Mucosa of rectum (tissue), 2 donors: ENCODE measurements at regions not wholly inside any gene's neighbourhood (a gene's known extent, or its start where the extent isn't known, plus 50 kb on each side); places are given as distances from the start of the nearest gene placed in this dataset.

Experiments used
- H3K27ac ChIP-seq, 2 donors: one replicate each; pipeline ENCODE4 v1.7.0; 2013; ENCODE audit warnings: inconsistent platforms in 2 of 2, low read depth in 2 of 2, low read length in 2 of 2
- H3K27me3 ChIP-seq, 2 donors: one replicate each; pipeline ENCODE4 v1.7.0; 2013; ENCODE audit warnings: low read length in 2 of 2; ENCODE audit not compliant: control insufficient read depth in 2 of 2, insufficient read depth in 2 of 2
- H3K36me3 ChIP-seq, 2 donors: one replicate each; pipeline ENCODE4 v1.7.0; 2013; ENCODE audit warnings: low read length in 2 of 2; ENCODE audit not compliant: control insufficient read depth in 2 of 2, insufficient read depth in 2 of 2
- H3K4me1 ChIP-seq, 2 donors: one replicate each; pipeline ENCODE4 v1.7.0; 2013; ENCODE audit warnings: low read length in 2 of 2, mild to moderate bottlenecking in 1 of 2; ENCODE audit not compliant: control insufficient read depth in 2 of 2, insufficient read depth in 2 of 2
- H3K4me3 ChIP-seq, 2 donors: one replicate each; pipeline ENCODE4 v1.7.0; 2013; ENCODE audit warnings: low read length in 2 of 2
- H3K9ac ChIP-seq, 2 donors: one replicate each; pipeline ENCODE4 v1.7.0; 2013; ENCODE audit warnings: low read length in 2 of 2, low read depth in 1 of 2, mild to moderate bottlenecking in 1 of 2
- H3K9me3 ChIP-seq, 2 donors: one replicate each; pipeline ENCODE4 v1.7.0; 2013; ENCODE audit warnings: low read length in 2 of 2; ENCODE audit not compliant: control insufficient read depth in 2 of 2
- donor health status: healthy.
- donor health status: Normal muscosa, but diverticular disease.

DNA sequence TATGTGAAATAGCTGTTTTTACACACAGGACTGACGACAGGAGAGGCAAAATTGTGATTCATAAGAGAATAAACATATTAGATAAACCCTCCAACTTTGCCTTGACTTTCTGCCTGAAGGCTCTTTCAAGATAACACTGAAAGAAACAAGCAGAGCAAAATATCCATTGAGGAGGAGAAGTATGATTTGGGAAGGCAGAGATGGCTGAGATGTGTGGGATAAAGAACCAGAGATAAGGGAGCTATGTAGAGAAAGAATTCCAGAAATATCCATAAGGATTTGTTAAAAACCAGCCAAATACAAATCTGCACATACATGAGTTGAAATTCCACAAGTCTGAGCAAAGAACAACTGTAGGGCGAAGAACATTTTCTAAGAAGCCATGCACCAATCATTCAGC, 1064.7 kb downstream of the PLA2G4A start:
- H3K36me3 ChIP-seq = no peaks in the 10 kb centered on the region
- no peaks in the 10 kb centered on the region for H3K27me3 ChIP-seq
- no peaks in the 10 kb centered on the region for H3K4me1 ChIP-seq
- H3K27ac ChIP-seq = no peak overlapping the region
- no peak overlapping the region for H3K4me3 ChIP-seq
- H3K9ac ChIP-seq = no peak overlapping the region
- no peaks in the 10 kb centered on the region for H3K9me3 ChIP-seq

DNA sequence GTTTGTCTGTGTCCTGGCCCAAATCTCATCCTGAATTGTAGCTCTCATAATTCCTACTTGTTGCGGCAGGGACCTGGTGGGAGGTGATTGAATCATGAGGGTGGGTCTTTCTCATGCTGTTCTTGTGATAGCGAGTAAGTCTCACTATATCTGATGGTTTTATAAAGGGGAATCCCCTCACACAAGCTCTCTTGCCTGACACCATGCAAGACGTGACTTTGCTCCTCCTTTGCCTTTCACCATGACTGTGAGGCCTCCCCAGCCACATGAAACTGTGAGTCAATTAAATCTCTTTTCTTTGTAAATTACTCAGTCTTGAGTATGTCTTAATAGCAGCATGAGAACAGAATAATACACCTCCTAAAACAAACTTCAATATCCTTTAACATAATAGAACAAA, 1065.6 kb downstream of the PLA2G4A start:
- H3K4me3 ChIP-seq = no peak overlapping the region
- H3K27ac ChIP-seq = no peak overlapping the region
- H3K27me3 ChIP-seq = no peaks in the 10 kb centered on the region
- H3K4me1 ChIP-seq = no peaks in the 10 kb centered on the region
- H3K36me3 ChIP-seq = no peaks in the 10 kb centered on the region
- H3K9ac ChIP-seq = no peak overlapping the region
- no peaks in the 10 kb centered on the region for H3K9me3 ChIP-seq

DNA sequence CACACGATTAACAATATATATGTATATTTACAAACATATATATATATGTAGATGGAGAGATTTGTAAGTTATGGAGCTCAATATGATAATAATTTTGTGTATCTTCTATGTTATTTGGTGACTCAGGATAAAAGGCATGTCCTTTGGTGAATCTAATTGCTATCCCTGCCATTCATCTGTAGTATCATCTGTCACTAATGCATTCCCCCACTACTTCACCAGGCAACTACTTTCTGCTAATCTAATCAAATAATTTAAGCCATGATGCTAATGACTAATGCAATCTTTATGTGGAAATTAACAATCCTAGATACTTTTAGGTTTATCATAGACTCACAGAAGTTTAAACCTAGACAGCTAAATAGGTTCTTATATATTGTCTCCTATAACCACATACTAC, 1074.5 kb downstream of the PLA2G4A start:
- Histone ChIP-seq H3K9me3 (peaks cover 0 to 3% of the 10 kb centered on the region in 2 donors), H3K9ac (no peak overlapping the region), H3K4me3 (no peak overlapping the region), H3K4me1 (no peaks in the 10 kb centered on the region), H3K36me3 (no peaks in the 10 kb centered on the region), H3K27me3 (no peaks in the 10 kb centered on the region), H3K27ac (no peak overlapping the region)

DNA sequence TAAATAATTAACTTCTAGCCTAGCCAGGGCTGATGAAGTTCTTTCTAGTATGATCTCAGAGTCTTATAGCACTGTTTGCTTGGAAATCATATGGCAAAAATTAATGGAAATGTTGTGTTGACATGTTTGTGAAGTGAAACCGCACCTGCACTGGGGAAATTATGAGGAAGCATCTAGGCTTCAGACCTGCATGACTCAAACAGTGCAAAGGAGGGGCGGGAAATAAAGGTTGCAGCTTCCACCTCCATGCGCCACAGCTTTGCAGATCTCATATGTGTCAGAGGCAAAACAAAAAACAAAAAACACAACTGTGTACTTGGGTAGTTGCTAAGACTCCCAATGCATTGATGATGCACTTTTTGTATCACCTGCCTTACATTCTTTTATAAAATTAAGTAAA, 1080.6 kb downstream of the PLA2G4A start:
- Histone ChIP-seq H3K9ac (no peak overlapping the region), H3K9me3 (peaks cover 0 to 2% of the 10 kb centered on the region in 2 donors), H3K4me1 (no peaks in the 10 kb centered on the region), H3K36me3 (no peaks in the 10 kb centered on the region), H3K27me3 (no peaks in the 10 kb centered on the region), H3K27ac (no peak overlapping the region), H3K4me3 (no peak overlapping the region)

DNA sequence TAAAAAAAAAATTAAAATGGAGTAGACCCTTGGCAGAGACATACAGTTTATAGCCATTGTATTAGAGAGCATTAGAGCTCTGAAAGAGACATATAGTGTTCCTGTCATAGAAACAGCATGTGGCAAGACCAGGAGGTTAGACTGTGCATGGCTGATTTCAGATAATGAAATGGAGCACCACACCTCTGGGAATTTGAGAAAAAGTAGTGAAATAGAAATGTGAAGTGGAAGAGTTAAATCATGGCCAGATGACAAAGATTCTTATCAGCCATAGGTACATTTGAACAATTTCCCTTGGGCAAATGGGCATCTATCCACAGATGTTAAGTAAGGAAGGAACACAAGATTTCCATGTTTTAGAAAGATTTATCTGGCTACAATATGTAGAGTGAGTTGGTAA, 1083.1 kb downstream of the PLA2G4A start:
- H3K4me1 ChIP-seq = no peaks in the 10 kb centered on the region
- no peak overlapping the region for H3K4me3 ChIP-seq
- peaks cover 0 to 2% of the 10 kb centered on the region in 2 donors for H3K9me3 ChIP-seq
- no peak overlapping the region for H3K27ac ChIP-seq
- no peaks in the 10 kb centered on the region for H3K36me3 ChIP-seq
- no peak overlapping the region for H3K9ac ChIP-seq
- no peaks in the 10 kb centered on the region for H3K27me3 ChIP-seq

DNA sequence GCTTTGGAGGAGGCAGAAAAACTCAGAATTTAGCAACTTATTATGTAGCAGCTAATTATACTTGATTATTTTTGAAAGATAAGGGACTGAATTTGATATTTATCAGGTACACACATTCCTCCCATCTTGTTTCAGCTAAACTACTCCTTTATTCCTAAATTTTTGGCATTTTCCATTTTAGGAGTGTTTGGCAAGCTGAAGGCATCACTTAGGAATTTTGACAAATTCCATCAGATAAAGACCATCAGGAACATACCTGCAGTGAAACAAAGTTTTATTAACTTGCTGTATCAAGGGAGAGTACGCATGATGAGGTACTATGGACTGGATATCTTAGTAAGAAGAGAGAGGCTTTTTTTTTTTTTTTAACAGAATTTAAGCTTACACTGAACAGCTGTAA, 1092.2 kb downstream of the PLA2G4A start:
- H3K9me3 ChIP-seq = no peaks in the 10 kb centered on the region
- no peaks in the 10 kb centered on the region for H3K36me3 ChIP-seq
- no peak overlapping the region for H3K9ac ChIP-seq
- H3K27me3 ChIP-seq = no peaks in the 10 kb centered on the region
- no peaks in the 10 kb centered on the region for H3K4me1 ChIP-seq
- no peak overlapping the region for H3K4me3 ChIP-seq
- H3K27ac ChIP-seq = no peak overlapping the region

DNA sequence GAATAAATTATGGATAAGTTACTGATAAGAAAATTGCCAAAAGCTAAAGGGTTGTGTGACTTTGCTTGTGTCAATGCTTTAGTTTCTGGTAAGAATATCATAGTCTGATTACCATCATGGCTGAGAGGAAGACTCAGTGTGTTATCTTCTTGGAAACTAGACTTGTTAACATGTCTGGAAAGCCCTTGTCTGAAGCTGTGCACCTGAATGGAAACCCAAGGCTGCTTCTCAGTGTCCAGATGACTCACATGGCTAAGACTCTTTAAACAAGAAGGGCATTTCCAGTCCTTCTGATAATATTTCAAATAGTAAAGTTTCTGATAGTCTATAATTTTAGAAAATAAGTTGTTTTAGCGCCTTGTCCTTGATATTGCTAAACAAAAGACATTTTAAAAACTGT, 1092.7 kb downstream of the PLA2G4A start:
- Histone ChIP-seq H3K27me3 (no peaks in the 10 kb centered on the region), H3K27ac (no peak overlapping the region), H3K4me1 (no peaks in the 10 kb centered on the region), H3K9ac (no peak overlapping the region), H3K36me3 (no peaks in the 10 kb centered on the region), H3K4me3 (no peak overlapping the region), H3K9me3 (no peaks in the 10 kb centered on the region)

DNA sequence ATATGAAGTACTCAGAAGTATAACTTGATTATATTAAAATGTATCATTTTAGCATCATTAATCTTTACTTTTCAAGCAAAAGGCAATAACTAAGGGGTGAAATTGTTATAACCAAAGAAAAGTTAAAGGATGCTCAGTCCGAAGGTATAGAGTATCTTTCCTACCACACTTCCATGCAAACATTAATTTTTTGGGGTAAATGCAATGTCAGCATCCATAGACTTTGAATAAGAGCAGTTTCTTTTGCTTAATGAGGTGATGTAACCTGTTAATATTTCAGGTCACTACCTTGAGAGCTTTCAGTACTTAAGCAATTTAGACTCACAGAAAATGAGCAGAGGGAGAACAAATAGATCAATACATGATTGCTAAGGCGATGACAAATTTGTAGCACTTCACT, 1093.5 kb downstream of the PLA2G4A start:
- Histone ChIP-seq H3K4me3 (no peak overlapping the region), H3K9me3 (no peaks in the 10 kb centered on the region), H3K27ac (no peak overlapping the region), H3K27me3 (no peaks in the 10 kb centered on the region), H3K36me3 (no peaks in the 10 kb centered on the region), H3K9ac (no peak overlapping the region), H3K4me1 (no peaks in the 10 kb centered on the region)

DNA sequence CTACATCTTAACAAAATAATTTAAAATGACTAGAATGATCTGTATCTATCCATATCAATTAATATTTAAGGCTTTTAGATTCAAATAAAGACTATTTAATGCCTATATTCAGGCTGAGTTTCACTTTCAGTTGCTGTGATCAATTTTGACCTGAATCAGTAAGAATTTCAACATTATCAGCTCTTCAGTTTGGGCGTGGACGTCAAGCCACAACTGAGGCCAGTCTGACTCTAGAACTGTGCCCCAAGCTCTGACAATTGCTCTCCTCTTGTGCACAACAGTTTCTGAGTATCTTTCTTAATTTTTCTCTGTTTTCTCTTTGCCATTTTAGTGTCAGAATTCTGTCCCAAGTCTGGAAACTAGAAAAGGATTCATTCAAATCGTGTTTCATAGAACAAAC, 1095.5 kb downstream of the PLA2G4A start:
- H3K36me3 ChIP-seq = no peaks in the 10 kb centered on the region

DNA sequence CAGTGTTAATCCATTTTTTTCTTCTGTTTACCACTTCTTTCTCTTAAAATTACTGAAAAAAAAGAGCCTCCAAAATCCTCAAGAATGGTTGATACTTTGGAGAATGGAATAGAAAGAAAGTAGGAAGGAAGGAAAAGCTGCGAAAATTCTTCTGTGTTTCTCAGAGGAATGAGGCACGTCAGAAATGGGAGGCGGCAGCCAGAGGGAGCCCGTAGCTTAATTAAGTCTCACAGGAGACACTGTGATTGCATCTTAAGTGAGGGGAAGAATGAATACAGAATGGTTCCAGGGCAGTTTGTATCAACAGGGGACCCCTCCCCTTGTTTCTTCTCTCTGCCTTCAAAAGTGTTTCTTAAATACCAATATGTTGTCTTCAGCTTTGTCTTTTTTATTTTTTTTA, 1099.5 kb downstream of the PLA2G4A start:
- H3K9ac ChIP-seq = no peak overlapping the region
- H3K4me3 ChIP-seq = no peak overlapping the region

More for the DNA sequence above, 1095.5 kb downstream of the PLA2G4A start:
- no peaks in the 10 kb centered on the region for H3K4me1 ChIP-seq
- H3K4me3 ChIP-seq = no peak overlapping the region
- H3K9me3 ChIP-seq = no peaks in the 10 kb centered on the region
- H3K9ac ChIP-seq = no peak overlapping the region
- H3K27me3 ChIP-seq = no peaks in the 10 kb centered on the region
- H3K27ac ChIP-seq = no peak overlapping the region

DNA sequence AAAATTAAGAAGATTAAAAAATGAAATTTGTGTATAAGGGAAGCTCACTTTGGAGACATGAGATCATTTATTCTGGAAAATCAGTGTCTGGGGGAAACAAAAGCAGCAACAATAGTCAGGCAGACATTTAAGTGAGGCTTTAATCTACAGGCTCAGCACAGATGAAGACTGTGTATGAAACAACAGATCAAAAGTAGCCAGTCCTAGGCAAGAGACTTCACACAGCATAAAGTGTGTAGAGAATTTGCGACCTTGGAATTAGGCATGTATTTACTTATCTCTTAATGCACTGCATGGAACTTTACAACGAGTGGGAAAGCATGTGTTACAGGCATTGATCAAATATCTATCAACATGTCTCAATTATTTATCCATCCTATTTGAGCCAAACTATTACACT, 1099.9 kb downstream of the PLA2G4A start:
- Histone ChIP-seq H3K27me3 (no peaks in the 10 kb centered on the region), H3K4me1 (no peaks in the 10 kb centered on the region), H3K27ac (no peak overlapping the region)

More for the DNA sequence above, 1099.5 kb downstream of the PLA2G4A start:
- no peaks in the 10 kb centered on the region for H3K27me3 ChIP-seq
- H3K36me3 ChIP-seq = no peaks in the 10 kb centered on the region
- H3K4me1 ChIP-seq = no peaks in the 10 kb centered on the region
- no peak overlapping the region for H3K27ac ChIP-seq
- H3K9me3 ChIP-seq = no peaks in the 10 kb centered on the region

More for the DNA sequence above, 1099.9 kb downstream of the PLA2G4A start:
- H3K9me3 ChIP-seq = no peaks in the 10 kb centered on the region
- no peak overlapping the region for H3K4me3 ChIP-seq
- no peaks in the 10 kb centered on the region for H3K36me3 ChIP-seq
- no peak overlapping the region for H3K9ac ChIP-seq
